ENCODE measurements at regions not wholly inside any gene's neighbourhood (a gene's known extent, or its start where the extent isn't known, plus 50 kb on each side); places are given as distances from the start of the nearest gene placed in this dataset.

- H3K27me3 ChIP-seq (ENCODE audit: control insufficient read depth, insufficient read depth, low read length), result no peaks in the 10 kb centered on the region
- no peak overlapping the region for H3K23ac ChIP-seq (ENCODE audit: low read depth, low read length)
- H4K20me1 ChIP-seq (ENCODE audit: insufficient read depth, low read length), result no peaks in the 10 kb centered on the region
- no peak overlapping the region for H2AK5ac ChIP-seq (ENCODE audit: low read depth, low read length)
- H4K91ac ChIP-seq (ENCODE audit: insufficient read depth, low read depth, low read length), result no peak overlapping the region
- in situ Hi-C loops (cut with MboI; ENCODE audit: low sequenced_read_pairs) (no loop called here), dilution Hi-C loops (cut with HindIII; ENCODE audit: low sequenced_read_pairs, unreplicated experiment) (no loop called here), intact Hi-C loops (cut with micrococcal nuclease) (loop anchor here (10.0 kb wide), 2 partner anchors 355 to 475 kb away; no protein-coding TSS in a partner anchor)
- H3K14ac ChIP-seq (replicated peaks; ENCODE audit: low read depth, low read length), result no peak overlapping the region
- ChIA-PET CTCF (no interaction called here), POLR2A (ENCODE audit: unreplicated experiment) (no interaction called here)
- no peak overlapping the region for H3K4ac ChIP-seq (ENCODE audit: low read depth, low read length)
- no peak overlapping the region for H2AK9ac ChIP-seq (replicated peaks; ENCODE audit: low read depth, low read length, poor library complexity)
- H4K5ac ChIP-seq (ENCODE audit: low read depth, low read length), result no peak overlapping the region
- no peak overlapping the region for H2BK120ac ChIP-seq (ENCODE audit: low read depth, low read length)
- H3K4me1 ChIP-seq (ENCODE audit: control insufficient read depth, insufficient read depth, low read length), result no peaks in the 10 kb centered on the region
- no peak overlapping the region for H2BK20ac ChIP-seq (ENCODE audit: low read depth, low read length)
- no peak overlapping the region for H3K4me2 ChIP-seq (ENCODE audit: low read depth, low read length)
- no peaks in the 10 kb centered on the region for H3K9me3 ChIP-seq (ENCODE audit: control insufficient read depth, insufficient read depth, low read length)
- H3K4me3 ChIP-seq (ENCODE audit: insufficient read depth, low read depth, low read length), result no peak overlapping the region
- H3K79me1 ChIP-seq (ENCODE audit: low read depth in 1 of 2, low read length in 2 of 2), result no peaks in the 10 kb centered on the region
- no peak for TF ChIP-seq ELK1 (IDR thresholded peaks at IDR 0.05; ENCODE audit: borderline replicate concordance, low read depth, low read length)
- no peak for TF ChIP-seq RCOR1 (IDR thresholded peaks at IDR 0.05; ENCODE audit: insufficient replicate concordance, low read length)
- TF ChIP-seq USF2 (IDR thresholded peaks at IDR 0.05; ENCODE audit: low read depth, low read length), result no peak
- no peak for TF ChIP-seq NFE2L2 (IDR thresholded peaks at IDR 0.05; ENCODE audit: low read depth, low read length)
- TF ChIP-seq CEBPB (IDR thresholded peaks at IDR 0.05; ENCODE audit: low read depth, low read length), result no peak
- no peak for TF ChIP-seq BHLHE40 (IDR thresholded peaks at IDR 0.05; ENCODE audit: low read depth, low read length)
- TF ChIP-seq SMC3 (IDR thresholded peaks at IDR 0.05; ENCODE audit: low read depth, low read length), result no peak
- TF ChIP-seq MXI1 (IDR thresholded peaks at IDR 0.05; ENCODE audit: borderline replicate concordance, low read depth, low read length), result no peak
- no peak for TF ChIP-seq POLR2A (IDR thresholded peaks at IDR 0.05; ENCODE audit: low read depth, low read length)
- no peak for TF ChIP-seq RAD21 (IDR thresholded peaks at IDR 0.05; ENCODE audit: low read length)
- no peak for TF ChIP-seq CTCF (conservative IDR thresholded peaks at IDR 0.05; ENCODE audit: low read depth, low read length)
- no peak for TF ChIP-seq CHD1 (IDR thresholded peaks at IDR 0.05; ENCODE audit: low read depth, low read length)
- TF ChIP-seq MAZ (IDR thresholded peaks at IDR 0.05; ENCODE audit: borderline replicate concordance, low read depth, low read length), result no peak
- no peak for TF ChIP-seq FOS (IDR thresholded peaks at IDR 0.05; ENCODE audit: low read depth, low read length)
- no peak for TF ChIP-seq MAFK (IDR thresholded peaks at IDR 0.05; ENCODE audit: low read depth, low read length)
- TF ChIP-seq RFX5 (IDR thresholded peaks at IDR 0.05; ENCODE audit: low read depth, low read length), result no peak
- no peak overlapping the region for H2BK15ac ChIP-seq (ENCODE audit: low read depth, low read length)
- H3K9me1 ChIP-seq (ENCODE audit: insufficient read depth, low read length), result no peaks in the 10 kb centered on the region
- no TSS peak for BruUV-seq (replicated peaks)
- no peak overlapping the region for H3K9ac ChIP-seq (ENCODE audit: low read depth, low read length)
- H4K8ac ChIP-seq (ENCODE audit: low read depth in 2 of 2, low read length in 2 of 2), result no peak overlapping the region
- no peak overlapping the region for H3K56ac ChIP-seq (ENCODE audit: extremely low read depth, insufficient read depth, low read length)
- no peak for ATAC-seq (ENCODE audit: low read depth)
- no peak for DNase-seq
- H3K36me3 ChIP-seq (ENCODE audit: control insufficient read depth, insufficient read depth, low read length), result no peaks in the 10 kb centered on the region
- no peak overlapping the region for H3K27ac ChIP-seq (ENCODE audit: insufficient read depth, low read length)
- H2AFZ ChIP-seq (replicated peaks; ENCODE audit: low read length, poor library complexity), result no peak overlapping the region
- no peak overlapping the region for H3K18ac ChIP-seq (ENCODE audit: low read depth, low read length)
- no peak overlapping the region for H2BK5ac ChIP-seq (ENCODE audit: low read depth, low read length, poor library complexity, severe bottlenecking)
Measured at GRCh38 chr18:57219964-57220363, 73.1 kb downstream of the BOD1L2 start.

Data from IMR-90 (cell line).